ENCODE measurements at regions not wholly inside any gene's neighbourhood (a gene's known extent, or its start where the extent isn't known, plus 50 kb on each side); places are given as distances from the start of the nearest gene placed in this dataset.

DNA sequence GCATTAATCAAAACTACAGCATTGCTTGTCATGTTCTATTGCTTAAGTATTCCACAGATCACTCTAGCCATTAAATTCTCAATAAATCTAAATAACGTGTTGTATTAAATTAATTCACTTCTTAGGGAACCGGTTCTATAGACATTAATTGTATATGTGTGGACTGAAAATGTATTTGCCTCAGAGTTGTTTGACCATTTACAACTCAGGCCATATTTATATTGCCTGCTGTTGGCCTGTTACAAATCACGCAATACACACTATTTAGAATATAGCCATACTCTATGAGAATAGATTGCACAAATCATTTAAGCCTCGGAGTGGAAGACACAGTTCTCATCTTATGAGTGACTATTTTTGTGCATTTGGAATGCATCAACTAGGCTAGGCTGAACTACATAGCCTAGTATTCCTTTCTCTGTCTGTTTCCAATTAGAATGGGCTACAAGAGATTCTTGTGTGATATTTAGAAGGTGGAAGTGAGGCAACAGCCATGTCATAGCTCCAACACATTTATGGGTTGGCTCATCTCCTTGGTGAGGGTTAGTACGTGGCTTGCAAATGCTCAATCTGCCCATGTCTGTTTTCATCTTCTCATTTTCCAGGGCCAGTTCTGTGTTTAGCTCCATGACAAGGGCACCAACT, 1116.1 kb downstream of the PCDH9 start (continued):
- TF ChIP-seq, protein P1, sequence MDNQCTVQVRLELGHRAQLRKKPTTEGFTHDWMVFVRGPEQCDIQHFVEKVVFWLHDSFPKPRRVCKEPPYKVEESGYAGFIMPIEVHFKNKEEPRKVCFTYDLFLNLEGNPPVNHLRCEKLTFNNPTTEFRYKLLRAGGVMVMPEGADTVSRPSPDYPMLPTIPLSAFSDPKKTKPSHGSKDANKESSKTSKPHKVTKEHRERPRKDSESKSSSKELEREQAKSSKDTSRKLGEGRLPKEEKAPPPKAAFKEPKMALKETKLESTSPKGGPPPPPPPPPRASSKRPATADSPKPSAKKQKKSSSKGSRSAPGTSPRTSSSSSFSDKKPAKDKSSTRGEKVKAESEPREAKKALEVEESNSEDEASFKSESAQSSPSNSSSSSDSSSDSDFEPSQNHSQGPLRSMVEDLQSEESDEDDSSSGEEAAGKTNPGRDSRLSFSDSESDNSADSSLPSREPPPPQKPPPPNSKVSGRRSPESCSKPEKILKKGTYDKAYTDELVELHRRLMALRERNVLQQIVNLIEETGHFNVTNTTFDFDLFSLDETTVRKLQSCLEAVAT (IDR thresholded peaks at IDR 0.05): no peak
- TF ChIP-seq RB1 (IDR thresholded peaks at IDR 0.05; ENCODE audit: borderline replicate concordance): no peak

DNA sequence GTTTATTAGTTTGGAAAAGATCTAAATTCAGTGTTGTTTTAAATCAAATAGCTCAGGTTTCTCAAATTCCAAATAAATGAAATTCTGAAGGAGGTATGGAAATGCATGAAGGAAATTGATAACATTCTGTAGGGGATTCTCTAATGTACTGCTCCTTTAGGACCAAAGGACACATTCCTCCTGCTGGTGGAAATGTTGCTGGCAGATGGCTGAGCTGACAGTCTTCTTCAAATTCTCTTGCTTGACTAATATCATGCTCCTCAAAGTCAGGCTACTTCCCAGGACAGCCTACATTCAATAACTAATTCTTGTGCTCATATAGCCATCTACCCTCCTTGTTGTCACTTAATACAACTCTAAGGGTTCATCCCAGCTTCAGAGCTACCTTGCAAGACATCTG, 1118.5 kb downstream of the PCDH9 start:
- no TSS peak for BruUV-seq (replicated peaks)

More for the DNA sequence above, 1118.5 kb downstream of the PCDH9 start:
- ChIA-PET RAD21 (ENCODE audit: unreplicated experiment) (no interaction called here), SMC1A (ENCODE audit: uncharacterized antibody, unreplicated experiment) (interaction anchor here (0.6 to 1.0 kb wide), 4 partner anchors 8 to 79 kb away, joined by 3 to 4 read pairs (median 3); no protein-coding TSS in a partner anchor), POLR2A (no interaction called here), CTCF (interaction anchor here (0.7 to 0.9 kb wide), 2 partner anchors 12 to 77 kb away, joined by 3 read pairs; no protein-coding TSS in a partner anchor)
- Histone ChIP-seq H3K27me3 (replicated peaks in 1 of 2; ENCODE audit: control insufficient read depth in 2 of 2, insufficient read depth in 2 of 2, low read length in 1 of 2) (no peaks in the 10 kb centered on the region), H3K4me1 (ENCODE audit: control insufficient read depth, insufficient read depth, low read length) (no peaks in the 10 kb centered on the region), H3K4me3 (no peak overlapping the region), H3K79me2 (ENCODE audit: control insufficient read depth, insufficient read depth, low read length) (no peaks in the 10 kb centered on the region), H3K27ac (ENCODE audit: control insufficient read depth, insufficient read depth) (no peak overlapping the region), H2AFZ (ENCODE audit: control insufficient read depth, low read depth, low read length) (no peak overlapping the region), H4K20me1 (ENCODE audit: control insufficient read depth, insufficient read depth) (no peaks in the 10 kb centered on the region), H3K9ac (ENCODE audit: control insufficient read depth, insufficient read depth, low read length) (no peak overlapping the region), H3K9me3 (replicated peaks; ENCODE audit: control insufficient read depth, insufficient read depth, low read length) (no peaks in the 10 kb centered on the region), H3K36me3 (ENCODE audit: control insufficient read depth in 2 of 2, insufficient read depth in 2 of 2, low read length in 1 of 2) (no peaks in the 10 kb centered on the region), H3K4me2 (ENCODE audit: control insufficient read depth, insufficient read depth) (no peak overlapping the region)
- DNase-seq (ENCODE audit: low read depth, low spot score): no peak
- FAIRE-seq: peak; percentile 18
- intact Hi-C loops (cut with micrococcal nuclease; ENCODE audit: unreplicated experiment) (no loop called here), in situ Hi-C loops (cut with MboI) (no loop called here)
- ATAC-seq: no peak
- TF ChIP-seq, protein P2, sequence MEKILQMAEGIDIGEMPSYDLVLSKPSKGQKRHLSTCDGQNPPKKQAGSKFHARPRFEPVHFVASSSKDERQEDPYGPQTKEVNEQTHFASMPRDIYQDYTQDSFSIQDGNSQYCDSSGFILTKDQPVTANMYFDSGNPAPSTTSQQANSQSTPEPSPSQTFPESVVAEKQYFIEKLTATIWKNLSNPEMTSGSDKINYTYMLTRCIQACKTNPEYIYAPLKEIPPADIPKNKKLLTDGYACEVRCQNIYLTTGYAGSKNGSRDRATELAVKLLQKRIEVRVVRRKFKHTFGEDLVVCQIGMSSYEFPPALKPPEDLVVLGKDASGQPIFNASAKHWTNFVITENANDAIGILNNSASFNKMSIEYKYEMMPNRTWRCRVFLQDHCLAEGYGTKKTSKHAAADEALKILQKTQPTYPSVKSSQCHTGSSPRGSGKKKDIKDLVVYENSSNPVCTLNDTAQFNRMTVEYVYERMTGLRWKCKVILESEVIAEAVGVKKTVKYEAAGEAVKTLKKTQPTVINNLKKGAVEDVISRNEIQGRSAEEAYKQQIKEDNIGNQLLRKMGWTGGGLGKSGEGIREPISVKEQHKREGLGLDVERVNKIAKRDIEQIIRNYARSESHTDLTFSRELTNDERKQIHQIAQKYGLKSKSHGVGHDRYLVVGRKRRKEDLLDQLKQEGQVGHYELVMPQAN (conservative IDR thresholded peaks at IDR 0.05): no peak
- TF ChIP-seq TARDBP (IDR thresholded peaks at IDR 0.05; ENCODE audit: borderline replicate concordance): no peak
- no peak for TF ChIP-seq WRNIP1 (IDR thresholded peaks at IDR 0.05; ENCODE audit: borderline replicate concordance, low read depth, low read length)
- no peak for TF ChIP-seq CHD1 (IDR thresholded peaks at IDR 0.05; ENCODE audit: low read depth, low read length)
- TF ChIP-seq NFXL1 (IDR thresholded peaks at IDR 0.05; ENCODE audit: borderline replicate concordance): no peak
- TF ChIP-seq EP300 (IDR thresholded peaks at IDR 0.05; ENCODE audit: borderline replicate concordance in 1 of 2, control insufficient read depth in 1 of 2, low read depth in 2 of 2, low read length in 2 of 2): no peak
- TF ChIP-seq, protein P3, sequence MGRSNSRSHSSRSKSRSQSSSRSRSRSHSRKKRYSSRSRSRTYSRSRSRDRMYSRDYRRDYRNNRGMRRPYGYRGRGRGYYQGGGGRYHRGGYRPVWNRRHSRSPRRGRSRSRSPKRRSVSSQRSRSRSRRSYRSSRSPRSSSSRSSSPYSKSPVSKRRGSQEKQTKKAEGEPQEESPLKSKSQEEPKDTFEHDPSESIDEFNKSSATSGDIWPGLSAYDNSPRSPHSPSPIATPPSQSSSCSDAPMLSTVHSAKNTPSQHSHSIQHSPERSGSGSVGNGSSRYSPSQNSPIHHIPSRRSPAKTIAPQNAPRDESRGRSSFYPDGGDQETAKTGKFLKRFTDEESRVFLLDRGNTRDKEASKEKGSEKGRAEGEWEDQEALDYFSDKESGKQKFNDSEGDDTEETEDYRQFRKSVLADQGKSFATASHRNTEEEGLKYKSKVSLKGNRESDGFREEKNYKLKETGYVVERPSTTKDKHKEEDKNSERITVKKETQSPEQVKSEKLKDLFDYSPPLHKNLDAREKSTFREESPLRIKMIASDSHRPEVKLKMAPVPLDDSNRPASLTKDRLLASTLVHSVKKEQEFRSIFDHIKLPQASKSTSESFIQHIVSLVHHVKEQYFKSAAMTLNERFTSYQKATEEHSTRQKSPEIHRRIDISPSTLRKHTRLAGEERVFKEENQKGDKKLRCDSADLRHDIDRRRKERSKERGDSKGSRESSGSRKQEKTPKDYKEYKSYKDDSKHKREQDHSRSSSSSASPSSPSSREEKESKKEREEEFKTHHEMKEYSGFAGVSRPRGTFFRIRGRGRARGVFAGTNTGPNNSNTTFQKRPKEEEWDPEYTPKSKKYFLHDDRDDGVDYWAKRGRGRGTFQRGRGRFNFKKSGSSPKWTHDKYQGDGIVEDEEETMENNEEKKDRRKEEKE (IDR thresholded peaks at IDR 0.05): no peak
- no peak for TF ChIP-seq YY1 (IDR thresholded peaks at IDR 0.05; ENCODE audit: low read depth, low read length)
- no peak for TF ChIP-seq NFIC (IDR thresholded peaks at IDR 0.05; ENCODE audit: low read depth, low read length)
- TF ChIP-seq, protein P4, sequence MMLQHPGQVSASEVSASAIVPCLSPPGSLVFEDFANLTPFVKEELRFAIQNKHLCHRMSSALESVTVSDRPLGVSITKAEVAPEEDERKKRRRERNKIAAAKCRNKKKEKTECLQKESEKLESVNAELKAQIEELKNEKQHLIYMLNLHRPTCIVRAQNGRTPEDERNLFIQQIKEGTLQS (IDR thresholded peaks at IDR 0.05; ENCODE audit: borderline replicate concordance, extremely low read depth, low read depth, low read length): no peak
- TF ChIP-seq, protein P5, sequence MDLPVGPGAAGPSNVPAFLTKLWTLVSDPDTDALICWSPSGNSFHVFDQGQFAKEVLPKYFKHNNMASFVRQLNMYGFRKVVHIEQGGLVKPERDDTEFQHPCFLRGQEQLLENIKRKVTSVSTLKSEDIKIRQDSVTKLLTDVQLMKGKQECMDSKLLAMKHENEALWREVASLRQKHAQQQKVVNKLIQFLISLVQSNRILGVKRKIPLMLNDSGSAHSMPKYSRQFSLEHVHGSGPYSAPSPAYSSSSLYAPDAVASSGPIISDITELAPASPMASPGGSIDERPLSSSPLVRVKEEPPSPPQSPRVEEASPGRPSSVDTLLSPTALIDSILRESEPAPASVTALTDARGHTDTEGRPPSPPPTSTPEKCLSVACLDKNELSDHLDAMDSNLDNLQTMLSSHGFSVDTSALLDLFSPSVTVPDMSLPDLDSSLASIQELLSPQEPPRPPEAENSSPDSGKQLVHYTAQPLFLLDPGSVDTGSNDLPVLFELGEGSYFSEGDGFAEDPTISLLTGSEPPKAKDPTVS (IDR thresholded peaks at IDR 0.05; ENCODE audit: low read depth, low read length): no peak
- no peak for TF ChIP-seq SMARCA5 (IDR thresholded peaks at IDR 0.05)
- TF ChIP-seq NR2F1 (conservative IDR thresholded peaks at IDR 0.05): no peak
